Fibroblast of the aortic adventitia (primary cell): ENCODE measurements at regions not wholly inside any gene's neighbourhood (a gene's known extent, or its start where the extent isn't known, plus 50 kb on each side); places are given as distances from the start of the nearest gene placed in this dataset.

ENCODE experiments used
- DNase-seq: peaks from one replicate; pipeline ENCODE4 v3.0.0-alpha.2; 2010; ENCODE audit warnings: low read depth
- H3K4me3 ChIP-seq: 2 replicates; pipeline ENCODE4 v1.5.1; 2011; ENCODE audit warnings: low read depth, mild to moderate bottlenecking, control low read depth, low read length, moderate library complexity
- CTCF ChIP-seq: IDR thresholded peaks from 2 replicates; pipeline ENCODE4 v1.5.1; 2011; ENCODE audit warnings: mild to moderate bottlenecking, low read length, control low read depth, inconsistent platforms; ENCODE audit not compliant: insufficient read depth

GRCh38 chr2:19198381-19198780, 160.0 kb downstream of the OSR1 start:
- no peak for DNase-seq
- TF ChIP-seq CTCF = no peak
- H3K4me3 ChIP-seq = no peak overlapping the region

- DNase-seq = peak; percentile 31
- H3K4me3 ChIP-seq = no peak overlapping the region
- no peak for TF ChIP-seq CTCF
These were observed 162.8 kb downstream of the OSR1 start for GRCh38 chr2:19195661-19196060.

GRCh38 chr2:19189391-19189790, 169.0 kb downstream of the OSR1 start:
- TF ChIP-seq CTCF = no peak
- no peak overlapping the region for H3K4me3 ChIP-seq
- no peak for DNase-seq

GRCh38 chr2:19187323-19188020, 171.0 kb downstream of the OSR1 start:
- no peak overlapping the region for H3K4me3 ChIP-seq
- peak; percentile 48 for DNase-seq
- TF ChIP-seq CTCF = no peak

GRCh38 chr2:19185086-19185485, 173.3 kb downstream of the OSR1 start:
- TF ChIP-seq CTCF = no peak
- DNase-seq = peak; percentile 8
- H3K4me3 ChIP-seq = no peak overlapping the region

- no peak overlapping the region for H3K4me3 ChIP-seq
- no peak for TF ChIP-seq CTCF
- DNase-seq = peak; percentile 87
These were observed 180.2 kb downstream of the OSR1 start for GRCh38 chr2:19178175-19178574.

GRCh38 chr2:19176977-19177376, 181.4 kb downstream of the OSR1 start:
- no peak overlapping the region for H3K4me3 ChIP-seq
- TF ChIP-seq CTCF = no peak
- peak; percentile 56 for DNase-seq
